Stomach (tissue), 8 donors: ENCODE measurements at regions not wholly inside any gene's neighbourhood (a gene's known extent, or its start where the extent isn't known, plus 50 kb on each side); places are given as distances from the start of the nearest gene placed in this dataset.
A peak's percentile ranks its signal among the peaks of the same experiment; 100 is the strongest.

Experiments used
- DNase-seq, 2 donors: peaks; one replicate each; pipeline versions ENCODE4 v3.0.0 to v3.0.0-alpha.2; 2013 to 2019
- H3K27ac ChIP-seq, 5 donors: fragments of 200-600 bp in 4 of 5; sonication (generic) in 4 of 5; one replicate each; pipeline ENCODE4 v1.5.1; 2013 to 2019; ENCODE audit warnings: mild to moderate bottlenecking in 1 of 5, moderate library complexity in 1 of 5
- H3K27me3 ChIP-seq, 3 donors: fragments of 200-600 bp; sonication (generic); one replicate each; pipeline ENCODE4 v1.5.1; 2017 to 2019; ENCODE audit warnings: mixed run types in 1 of 3
- H3K36me3 ChIP-seq, 4 donors: fragments of 200-600 bp; sonication (generic); 1 replicate in 3 of 4; 2 replicates in 1 of 4; pipeline ENCODE4 v1.5.1; 2016 to 2019
- H3K4me1 ChIP-seq, 4 donors: fragments of 200-600 bp; sonication (generic); one replicate each; pipeline ENCODE4 v1.5.1; 2016 to 2019
- H3K4me3 ChIP-seq, 4 donors: fragments of 200-600 bp; sonication (generic) in 3 of 4; one replicate each; pipeline ENCODE4 v1.5.1; 2016 to 2019; ENCODE audit warnings: mild to moderate bottlenecking in 1 of 4
- H3K9me3 ChIP-seq, 4 donors: fragments of 200-600 bp; sonication (generic); one replicate each; pipeline ENCODE4 v1.5.1; 2016 to 2019
- CTCF ChIP-seq, 7 experiments: fragments of 450-650 bp in 4 of 7; fragments of 200-600 bp in 3 of 7; sonication (generic) in 3 of 7; IDR thresholded peaks; one replicate each; pipeline ENCODE4 v1.5.1; 2016 to 2019; ENCODE audit warnings: antibody characterized with exemption in 7 of 7, control low read depth in 2 of 7, mild to moderate bottlenecking in 1 of 7
- EP300 ChIP-seq: sonication (generic); formaldehyde crosslinking; IDR thresholded peaks from one replicate; pipeline ENCODE4 v1.6.1; 2017; ENCODE audit warnings: antibody characterized with exemption
- POLR2A ChIP-seq, 4 donors: fragments of 450-650 bp; IDR thresholded peaks; one replicate each; pipeline ENCODE4 v1.6.1; 2016; ENCODE audit warnings: antibody characterized with exemption in 4 of 4, control low read depth in 2 of 4, mild to moderate bottlenecking in 1 of 4, moderate library complexity in 1 of 4
- POLR2AphosphoS5 ChIP-seq, 3 donors: sonication (generic); formaldehyde crosslinking; IDR thresholded peaks; one replicate each; pipeline ENCODE4 v1.6.1; 2016; ENCODE audit warnings: antibody characterized with exemption in 3 of 3
- WGBS, 5 donors: extraction: QIAGEN DNeasy Blood & Tissue Kit in 3 of 5; methylation state at CpG; one replicate each; pipeline versions ENCODE4 v1.1.5 to v1.1.7; 2013 to 2018; 5-methylcytosine and 5-hydroxymethylcytosine counted together
- intact Hi-C: fragments of 100-400 bp; cut with DNase I; formaldehyde crosslinking; loops from one replicate; pipeline ENCODE4 v1.15.1; 2023; ENCODE audit warnings: low total_unique reads
- donor health status: healthy with polysubstance abuse.
- donor health status: Bipolar disorder and iron deficiency.
- donor health status: healthy.

- Histone ChIP-seq H3K36me3 (no peaks in the 10 kb centered on the region), H3K27ac (no peak overlapping the region), H3K4me1 (no peaks in the 10 kb centered on the region), H3K4me3 (no peak overlapping the region), H3K27me3 (no peaks in the 10 kb centered on the region), H3K9me3 (peaks cover 0 to 9% (median under 1%) of the 10 kb centered on the region in 4 donors)
- no peak for TF ChIP-seq POLR2AphosphoS5 (IDR thresholded peaks at IDR 0.05)
- TF ChIP-seq POLR2A (IDR thresholded peaks at IDR 0.05) = no peak
- no peak for TF ChIP-seq EP300
- TF ChIP-seq CTCF (IDR thresholded peaks at IDR 0.05) = no peak
- 91 to 99% (median 94%) methylated on average over 3 of the region's 3 CpGs for WGBS, 5 donors
- intact Hi-C loops = no loop called here
- DNase-seq = no peak
These were observed 87.6 kb downstream of the CLDN1 start for GRCh38 chr3:190234621-190235020.

DNA sequence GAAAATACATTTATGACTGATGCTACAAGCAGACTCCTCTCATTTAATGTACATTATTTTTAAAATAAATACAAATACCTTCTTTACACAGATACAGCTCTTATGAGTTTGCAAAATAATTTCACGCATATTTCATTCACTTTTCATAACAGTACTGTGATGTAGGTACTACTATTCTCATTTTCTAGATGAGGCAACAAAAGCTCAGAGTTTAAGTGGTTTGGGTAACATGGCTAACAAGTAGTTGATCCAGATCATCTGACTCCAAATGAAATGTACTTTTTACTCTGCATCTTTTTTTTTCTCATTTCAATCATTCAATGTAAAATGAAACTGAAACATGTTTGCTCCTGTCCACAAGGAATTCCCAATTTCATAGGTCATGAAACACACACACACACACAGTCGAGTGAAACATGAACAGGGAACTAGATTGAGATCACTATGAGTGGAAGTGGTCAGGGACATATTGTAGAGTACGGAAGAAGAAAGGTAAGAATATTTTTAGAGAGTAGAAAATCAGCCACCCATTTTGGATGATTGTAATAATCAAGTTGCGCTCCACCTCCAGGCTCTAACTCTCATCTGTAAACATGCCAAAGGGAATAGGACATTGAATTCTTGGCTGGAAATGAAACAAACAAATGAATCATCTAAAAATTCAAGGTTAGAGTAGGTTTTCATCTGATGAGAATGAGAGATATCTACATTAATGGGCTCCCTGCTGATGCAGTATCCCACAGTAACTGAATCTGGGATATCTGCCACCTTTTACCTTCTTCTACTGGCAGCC is 92.4 kb downstream of the CLDN1 start:
- Histone ChIP-seq H3K4me3 (no peak overlapping the region), H3K36me3 (no peaks in the 10 kb centered on the region), H3K9me3 (no peaks in the 10 kb centered on the region), H3K4me1 (no peaks in the 10 kb centered on the region), H3K27ac (no peak overlapping the region), H3K27me3 (no peaks in the 10 kb centered on the region)
- DNase-seq = no peak
- no peak for TF ChIP-seq CTCF (IDR thresholded peaks at IDR 0.05)
- no peak for TF ChIP-seq POLR2A (IDR thresholded peaks at IDR 0.05)
- no peak for TF ChIP-seq POLR2AphosphoS5 (IDR thresholded peaks at IDR 0.05)
- TF ChIP-seq EP300 = no peak
- 69 to 79% (median 72%) methylated on average over 4 of the region's 4 CpGs for WGBS, 5 donors
- intact Hi-C loops = loop anchor here (10.0 kb wide), 1 partner anchor 85 kb away; no protein-coding TSS in a partner anchor

GRCh38 chr3:190227064-190227463 is 95.2 kb downstream of the CLDN1 start:
- H3K27ac ChIP-seq = no peak overlapping the region
- no peaks in the 10 kb centered on the region for H3K4me1 ChIP-seq
- H3K4me3 ChIP-seq = no peak overlapping the region
- WGBS, 5 donors = 79 to 87% (median 83%) methylated on average over 2 of the region's 2 CpGs
- DNase-seq = no peak
- intact Hi-C loops = loop anchor here (10.0 kb wide), 1 partner anchor 88 kb away; no protein-coding TSS in a partner anchor
- H3K9me3 ChIP-seq = no peaks in the 10 kb centered on the region
- TF ChIP-seq EP300 (no peak), POLR2AphosphoS5 (IDR thresholded peaks at IDR 0.05) (no peak), POLR2A (IDR thresholded peaks at IDR 0.05) (no peak), CTCF (IDR thresholded peaks at IDR 0.05) (no peak)
- H3K36me3 ChIP-seq = no peaks in the 10 kb centered on the region
- no peaks in the 10 kb centered on the region for H3K27me3 ChIP-seq

DNA sequence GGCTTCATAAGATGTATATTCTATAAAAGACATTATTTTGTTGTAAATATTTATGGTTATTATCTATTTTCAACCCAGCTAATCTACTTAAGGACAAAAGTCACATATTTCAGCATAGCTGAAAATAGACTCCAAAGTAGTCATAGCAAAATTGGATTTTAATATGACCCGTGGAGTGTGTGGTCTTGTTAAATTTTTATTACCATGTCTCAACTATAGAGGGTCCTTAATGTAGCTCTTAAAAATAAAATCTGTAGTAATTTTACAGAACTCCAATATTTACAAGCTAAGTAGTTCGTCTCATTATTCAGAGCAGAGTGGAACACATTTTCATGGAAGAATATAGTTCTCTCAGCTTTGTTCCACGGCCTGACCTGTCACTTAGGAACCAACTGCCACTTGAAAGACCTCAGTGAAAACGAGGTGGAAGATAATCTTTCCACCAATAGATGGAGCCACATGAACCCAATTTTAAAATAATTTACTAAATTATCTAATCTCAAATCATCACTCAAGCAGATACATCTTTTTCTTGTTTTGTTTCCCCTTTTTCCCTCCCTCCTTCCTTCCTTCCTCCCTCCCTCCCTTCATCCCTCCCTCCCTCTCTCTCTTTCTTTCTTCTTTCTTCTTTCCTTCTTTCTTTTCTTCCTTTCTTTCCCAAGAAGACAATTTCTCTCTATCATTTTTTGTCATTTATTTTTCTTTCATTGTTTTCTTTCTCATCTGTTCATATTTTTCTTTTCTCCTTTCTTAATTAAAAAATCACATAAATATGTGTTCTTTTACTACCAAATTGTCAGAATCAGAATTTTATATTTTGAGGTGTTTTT is 97.2 kb downstream of the CLDN1 start:
- Histone ChIP-seq H3K4me1 (no peaks in the 10 kb centered on the region), H3K27ac (no peak overlapping the region), H3K4me3 (no peak overlapping the region), H3K36me3 (no peaks in the 10 kb centered on the region), H3K9me3 (peaks cover 0 to 4% (median 0%) of the 10 kb centered on the region in 4 donors), H3K27me3 (no peaks in the 10 kb centered on the region)
- no peak for TF ChIP-seq EP300
- TF ChIP-seq CTCF (IDR thresholded peaks at IDR 0.05) = peak in 2 of 7 experiments; percentile 12 to 35
- intact Hi-C loops = loop anchor here (10.0 kb wide), 1 partner anchor 90 kb away; no protein-coding TSS in a partner anchor
- 21 to 30% (median 27%) methylated on average over 4 of the region's 4 CpGs for WGBS, 5 donors
- DNase-seq = peak in 1 of 2 donors; percentile 54
